CD14-positive monocyte (primary cell): ENCODE measurements at regions not wholly inside any gene's neighbourhood (a gene's known extent, or its start where the extent isn't known, plus 50 kb on each side); places are given as distances from the start of the nearest gene placed in this dataset.

Experiments
- DNase-seq, 3 donors: peaks; one replicate each; pipeline ENCODE4 v3.0.0-alpha.2; 2011 to 2022
- H2AFZ ChIP-seq: 2 replicates; pipeline ENCODE4 v1.6.0; 2012; ENCODE audit warnings: mild to moderate bottlenecking, low read depth, low read length, inconsistent platforms; ENCODE audit not compliant: insufficient read depth, poor library complexity, severe bottlenecking
- H3K27ac ChIP-seq, 2 donors: 1 replicate in 1 of 2; 2 replicates in 1 of 2; pipeline ENCODE4 v1.5.1; 2012 to 2013; ENCODE audit warnings: low read length in 2 of 2, control low read depth in 1 of 2, inconsistent platforms in 1 of 2, low read depth in 1 of 2, mild to moderate bottlenecking in 1 of 2
- H3K27me3 ChIP-seq, 2 donors: one replicate each; pipeline versions ENCODE4 v1.6.0 to v1.6.1; 2011 to 2013; ENCODE audit warnings: low read length in 2 of 2; ENCODE audit not compliant: control insufficient read depth in 2 of 2, insufficient read depth in 2 of 2
- H3K36me3 ChIP-seq, 2 donors: replicated peaks in 1 of 2; 1 replicate in 1 of 2; 2 replicates in 1 of 2; pipeline versions ENCODE4 v1.5.1 to v1.6.1; 2012 to 2013; ENCODE audit warnings: low read length in 2 of 2, control low read depth in 1 of 2, inconsistent platforms in 1 of 2, mild to moderate bottlenecking in 1 of 2; ENCODE audit not compliant: insufficient read depth in 2 of 2, control insufficient read depth in 1 of 2
- H3K4me1 ChIP-seq, 2 donors: 1 replicate in 1 of 2; 2 replicates in 1 of 2; pipeline versions ENCODE4 v1.5.1 to v1.6.1; 2012 to 2013; ENCODE audit warnings: low read length in 2 of 2, control low read depth in 1 of 2, inconsistent platforms in 1 of 2, mild to moderate bottlenecking in 1 of 2, moderate library complexity in 1 of 2; ENCODE audit not compliant: insufficient read depth in 2 of 2, control insufficient read depth in 1 of 2
- H3K4me2 ChIP-seq: replicated peaks from 2 replicates; pipeline ENCODE3; 2012; ENCODE audit warnings: low read length, moderate library complexity, mild to moderate bottlenecking; ENCODE audit not compliant: poor library complexity, severe bottlenecking; ENCODE audit errors: extremely low read depth
- H3K4me3 ChIP-seq, 3 experiments: fragments of 200-600 bp in 1 of 3; sonication (generic) in 1 of 3; replicated peaks in 1 of 3; 1 replicate in 2 of 3; 2 replicates in 1 of 3; pipeline ENCODE4 v1.5.1; 2011 to 2013; ENCODE audit warnings: low read length in 3 of 3, mild to moderate bottlenecking in 3 of 3, control low read depth in 2 of 3, low read depth in 2 of 3, inconsistent platforms in 1 of 3, moderate library complexity in 1 of 3
- H3K79me2 ChIP-seq: 2 replicates; pipeline ENCODE4 v1.6.0; 2012; ENCODE audit warnings: mild to moderate bottlenecking, control low read depth, inconsistent platforms, low read length, moderate library complexity; ENCODE audit not compliant: insufficient read depth
- H3K9ac ChIP-seq: 2 replicates; pipeline ENCODE4 v1.6.0; 2017; ENCODE audit warnings: low read length, mild to moderate bottlenecking; ENCODE audit not compliant: insufficient read depth, poor library complexity, severe bottlenecking
- H3K9me3 ChIP-seq, 2 donors: replicated peaks in 1 of 2; 1 replicate in 1 of 2; 2 replicates in 1 of 2; pipeline versions ENCODE4 v1.5.1 to v1.6.1; 2012 to 2013; ENCODE audit warnings: low read length in 2 of 2, control low read depth in 1 of 2; ENCODE audit not compliant: control insufficient read depth in 1 of 2, insufficient read depth in 1 of 2
- H4K20me1 ChIP-seq: 2 replicates; pipeline ENCODE4 v1.6.0; 2012; ENCODE audit warnings: mild to moderate bottlenecking, low read length, control low read depth, moderate library complexity; ENCODE audit not compliant: insufficient read depth
- H3K27ac Mint-ChIP-seq, 7 donors: one replicate each; pipeline ENCODE4 v1.8.0; 2020; ENCODE audit warnings: mild to moderate bottlenecking in 7 of 7, mixed read lengths in 7 of 7, moderate library complexity in 6 of 7, inconsistent platforms in 2 of 7
- H3K27me3 Mint-ChIP-seq, 3 donors: one replicate each; pipeline ENCODE4 v1.8.0; 2021 to 2022; ENCODE audit warnings: low read depth in 3 of 3, mild to moderate bottlenecking in 3 of 3, mixed read lengths in 3 of 3, moderate library complexity in 3 of 3, inconsistent platforms in 1 of 3
- H3K36me3 Mint-ChIP-seq, 2 donors: one replicate each; pipeline ENCODE4 v1.8.0; 2020; ENCODE audit warnings: mixed read lengths in 2 of 2, inconsistent platforms in 1 of 2, mild to moderate bottlenecking in 1 of 2
- H3K4me1 Mint-ChIP-seq: one replicate; pipeline ENCODE4 v1.8.0; 2020; ENCODE audit warnings: mild to moderate bottlenecking, mixed read lengths
- H3K4me3 Mint-ChIP-seq, 2 donors: one replicate each; pipeline ENCODE4 v1.8.0; 2020; ENCODE audit warnings: mild to moderate bottlenecking in 2 of 2, mixed read lengths in 2 of 2, moderate library complexity in 1 of 2
- H3K9me3 Mint-ChIP-seq, 7 donors: one replicate each; pipeline ENCODE4 v1.8.0; 2020 to 2022; ENCODE audit warnings: mixed read lengths in 7 of 7, mild to moderate bottlenecking in 6 of 7, moderate library complexity in 6 of 7, inconsistent platforms in 2 of 7
- WGBS: methylation state at CpG from one replicate; pipeline ENCODE4 v1.1.5; 2013; ENCODE audit warnings: missing lambda C conversion rate; ENCODE audit not compliant: insufficient coverage; 5-methylcytosine and 5-hydroxymethylcytosine counted together
- intact Hi-C, 2 donors: fragments of 100-400 bp; cut with micrococcal nuclease; formaldehyde crosslinking; loops; one replicate each; pipeline versions ENCODE4 v1.15.0 to v1.15.1; 2023
- TF ChIP-seq, protein P1 (sequence below): fragments of 200-600 bp; IDR thresholded peaks from one replicate; pipeline ENCODE4 v1.8.0; 2022; ENCODE audit warnings: antibody characterized with exemption, mild to moderate bottlenecking

- intact Hi-C loops, result no loop called here
- no peak overlapping the region for H3K4me2 ChIP-seq
- H3K36me3 Mint-ChIP-seq, result no peaks in the 10 kb centered on the region
- no peaks in the 10 kb centered on the region for H3K27me3 ChIP-seq
- H3K4me1 ChIP-seq, result no peaks in the 10 kb centered on the region
- H3K4me3 ChIP-seq, result no peak overlapping the region
- H2AFZ ChIP-seq, result no peak overlapping the region
- no peak overlapping the region for H3K4me3 Mint-ChIP-seq
- H3K4me1 Mint-ChIP-seq, result no peaks in the 10 kb centered on the region
- no peaks in the 10 kb centered on the region for H4K20me1 ChIP-seq
- H3K9me3 ChIP-seq, result no peaks in the 10 kb centered on the region
- no peaks in the 10 kb centered on the region for H3K79me2 ChIP-seq
- H3K27ac Mint-ChIP-seq, result no peak overlapping the region
- TF ChIP-seq, protein P1, sequence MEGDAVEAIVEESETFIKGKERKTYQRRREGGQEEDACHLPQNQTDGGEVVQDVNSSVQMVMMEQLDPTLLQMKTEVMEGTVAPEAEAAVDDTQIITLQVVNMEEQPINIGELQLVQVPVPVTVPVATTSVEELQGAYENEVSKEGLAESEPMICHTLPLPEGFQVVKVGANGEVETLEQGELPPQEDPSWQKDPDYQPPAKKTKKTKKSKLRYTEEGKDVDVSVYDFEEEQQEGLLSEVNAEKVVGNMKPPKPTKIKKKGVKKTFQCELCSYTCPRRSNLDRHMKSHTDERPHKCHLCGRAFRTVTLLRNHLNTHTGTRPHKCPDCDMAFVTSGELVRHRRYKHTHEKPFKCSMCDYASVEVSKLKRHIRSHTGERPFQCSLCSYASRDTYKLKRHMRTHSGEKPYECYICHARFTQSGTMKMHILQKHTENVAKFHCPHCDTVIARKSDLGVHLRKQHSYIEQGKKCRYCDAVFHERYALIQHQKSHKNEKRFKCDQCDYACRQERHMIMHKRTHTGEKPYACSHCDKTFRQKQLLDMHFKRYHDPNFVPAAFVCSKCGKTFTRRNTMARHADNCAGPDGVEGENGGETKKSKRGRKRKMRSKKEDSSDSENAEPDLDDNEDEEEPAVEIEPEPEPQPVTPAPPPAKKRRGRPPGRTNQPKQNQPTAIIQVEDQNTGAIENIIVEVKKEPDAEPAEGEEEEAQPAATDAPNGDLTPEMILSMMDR, result no peak
- DNase-seq, result no peak
- no peaks in the 10 kb centered on the region for H3K36me3 ChIP-seq
- no peak overlapping the region for H3K9ac ChIP-seq
- H3K27ac ChIP-seq, result no peak overlapping the region
- peaks cover 0 to 15% (median 0%) of the 10 kb centered on the region in 7 donors for H3K9me3 Mint-ChIP-seq
- H3K27me3 Mint-ChIP-seq, result no peaks in the 10 kb centered on the region
Measured at GRCh38 chr16:52171481-52171880, 375.5 kb downstream of the TOX3 start.

DNA sequence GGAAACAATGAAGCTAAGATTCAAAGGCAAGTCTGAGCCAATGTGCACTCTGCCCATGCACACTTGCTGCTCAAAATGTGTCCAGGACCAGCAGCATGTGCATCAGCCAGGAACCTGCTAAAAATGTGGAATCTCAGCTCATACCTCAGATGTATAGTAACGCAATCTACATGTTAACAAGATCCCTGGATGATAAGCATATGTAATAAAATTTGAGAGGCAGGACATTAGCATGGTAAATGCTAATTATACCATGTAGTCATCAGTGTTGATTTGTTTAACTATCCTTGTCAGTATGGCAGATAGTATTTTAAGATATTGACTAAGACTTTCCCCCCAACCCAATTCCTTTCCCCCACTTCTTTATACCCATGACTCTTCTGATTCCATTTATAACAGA, 379.6 kb downstream of the TOX3 start:
- intact Hi-C loops, result no loop called here
- WGBS, result no CpG with 5 or more reads among the region's 1 CpG
- no peak for DNase-seq
- H3K27ac ChIP-seq, result no peak overlapping the region
- H3K4me1 ChIP-seq, result no peaks in the 10 kb centered on the region
- Mint-ChIP-seq H3K36me3 (no peaks in the 10 kb centered on the region), H3K27ac (no peak overlapping the region), H3K4me1 (no peaks in the 10 kb centered on the region), H3K9me3 (peaks cover 0 to 12% (median 0%) of the 10 kb centered on the region in 7 donors), H3K27me3 (no peaks in the 10 kb centered on the region), H3K4me3 (no peak overlapping the region)
- no peaks in the 10 kb centered on the region for H3K79me2 ChIP-seq
- peaks cover 0 to 4% of the 10 kb centered on the region in 2 donors for H3K9me3 ChIP-seq
- no peak overlapping the region for H3K4me2 ChIP-seq
- H3K36me3 ChIP-seq, result no peaks in the 10 kb centered on the region
- no peaks in the 10 kb centered on the region for H3K27me3 ChIP-seq
- H3K9ac ChIP-seq, result no peak overlapping the region
- TF ChIP-seq, protein P1, result no peak
- no peaks in the 10 kb centered on the region for H4K20me1 ChIP-seq
- no peak overlapping the region for H3K4me3 ChIP-seq
- no peak overlapping the region for H2AFZ ChIP-seq
